Psoas muscle (tissue), 7 donors: ENCODE measurements at regions not wholly inside any gene's neighbourhood (a gene's known extent, or its start where the extent isn't known, plus 50 kb on each side); places are given as distances from the start of the nearest gene placed in this dataset.
A peak's percentile ranks its signal among the peaks of the same experiment; 100 is the strongest.
"Not testable (repeated sequence)": the region's sequence is repeated elsewhere in the genome, so short reads cannot be mapped to it uniquely, and the experiment has no call there.

Source experiments
- ATAC-seq, 4 donors: fragments of 200-7000 bp; cut with Tn5 transposase; one replicate each; pipeline ENCODE4 v1.9.1; 2020; ENCODE audit warnings: moderate library complexity in 3 of 4, mild to moderate bottlenecking in 2 of 4
- DNase-seq, 2 donors: peaks; one replicate each; pipeline ENCODE4 v3.0.0-alpha.2; 2020
- H3K27ac ChIP-seq: fragments of 200-600 bp; one replicate; pipeline ENCODE4 v1.8.0; 2022
- H3K27me3 ChIP-seq, 3 donors: fragments of 200-600 bp in 1 of 3; one replicate each; pipeline versions ENCODE4 v1.6.1 to v1.8.0; 2013 to 2022; ENCODE audit warnings: low read length in 2 of 3, mild to moderate bottlenecking in 2 of 3, moderate library complexity in 1 of 3; ENCODE audit not compliant: insufficient read depth in 3 of 3
- H3K36me3 ChIP-seq, 2 donors: fragments of 200-600 bp in 1 of 2; one replicate each; pipeline versions ENCODE4 v1.6.1 to v1.8.0; 2013 to 2022; ENCODE audit warnings: low read depth in 1 of 2, mild to moderate bottlenecking in 1 of 2, moderate library complexity in 1 of 2; ENCODE audit not compliant: insufficient read depth in 1 of 2
- H3K4me1 ChIP-seq: fragments of 200-600 bp; one replicate; pipeline ENCODE4 v1.8.0; 2022
- H3K4me3 ChIP-seq: fragments of 200-600 bp; one replicate; pipeline ENCODE4 v1.8.0; 2022; ENCODE audit warnings: mild to moderate bottlenecking
- H3K9me3 ChIP-seq: fragments of 200-600 bp; one replicate; pipeline ENCODE4 v1.8.0; 2022
- WGBS, 3 donors: extraction: QIAGEN DNeasy Blood & Tissue Kit; methylation state at CpG; one replicate each; pipeline versions ENCODE4 v1.1.6 to v1.1.7; 2013; 5-methylcytosine and 5-hydroxymethylcytosine counted together
- intact Hi-C, 2 donors: fragments of 100-400 bp; cut with DNase I; formaldehyde crosslinking; loops; one replicate each; pipeline versions ENCODE4 v1.11.0 to v1.14.2; 2022
- TF ChIP-seq, protein P1 (sequence below): fragments of 200-600 bp; IDR thresholded peaks from one replicate; pipeline ENCODE4 v1.8.0; 2022; ENCODE audit warnings: antibody characterized with exemption
- donor health status: healthy with polysubstance abuse.
- donor health status: DM: no; HTN: no; CAD: no; lungs with moderate emphysema.
- donor health status: Bipolar disorder and iron deficiency.
- donor health status: healthy.
- donor health status: DM: yes; HTN: yes; CAD: no.
- donor health status: DM: no; HTN: no; CAD: no.
- donor health status: DM: yes; HTN: yes; CAD: no.

- no peak overlapping the region for H3K4me3 ChIP-seq
- peaks cover 3% of the 10 kb centered on the region for H3K9me3 ChIP-seq
- intact Hi-C loops = no loop called here
- no peaks in the 10 kb centered on the region for H3K4me1 ChIP-seq
- no peak for ATAC-seq
- H3K36me3 ChIP-seq = no peaks in the 10 kb centered on the region
- TF ChIP-seq, protein P1, sequence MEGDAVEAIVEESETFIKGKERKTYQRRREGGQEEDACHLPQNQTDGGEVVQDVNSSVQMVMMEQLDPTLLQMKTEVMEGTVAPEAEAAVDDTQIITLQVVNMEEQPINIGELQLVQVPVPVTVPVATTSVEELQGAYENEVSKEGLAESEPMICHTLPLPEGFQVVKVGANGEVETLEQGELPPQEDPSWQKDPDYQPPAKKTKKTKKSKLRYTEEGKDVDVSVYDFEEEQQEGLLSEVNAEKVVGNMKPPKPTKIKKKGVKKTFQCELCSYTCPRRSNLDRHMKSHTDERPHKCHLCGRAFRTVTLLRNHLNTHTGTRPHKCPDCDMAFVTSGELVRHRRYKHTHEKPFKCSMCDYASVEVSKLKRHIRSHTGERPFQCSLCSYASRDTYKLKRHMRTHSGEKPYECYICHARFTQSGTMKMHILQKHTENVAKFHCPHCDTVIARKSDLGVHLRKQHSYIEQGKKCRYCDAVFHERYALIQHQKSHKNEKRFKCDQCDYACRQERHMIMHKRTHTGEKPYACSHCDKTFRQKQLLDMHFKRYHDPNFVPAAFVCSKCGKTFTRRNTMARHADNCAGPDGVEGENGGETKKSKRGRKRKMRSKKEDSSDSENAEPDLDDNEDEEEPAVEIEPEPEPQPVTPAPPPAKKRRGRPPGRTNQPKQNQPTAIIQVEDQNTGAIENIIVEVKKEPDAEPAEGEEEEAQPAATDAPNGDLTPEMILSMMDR = no peak
- no peak overlapping the region for H3K27ac ChIP-seq
- 47 to 53% (median 52%) methylated on average over 2 of the region's 2 CpGs for WGBS, 3 donors
- no peaks in the 10 kb centered on the region for H3K27me3 ChIP-seq
- no peak for DNase-seq
Observed at GRCh38 chr5:50501491-50502228, 60.6 kb upstream of the EMB start.

DNA sequence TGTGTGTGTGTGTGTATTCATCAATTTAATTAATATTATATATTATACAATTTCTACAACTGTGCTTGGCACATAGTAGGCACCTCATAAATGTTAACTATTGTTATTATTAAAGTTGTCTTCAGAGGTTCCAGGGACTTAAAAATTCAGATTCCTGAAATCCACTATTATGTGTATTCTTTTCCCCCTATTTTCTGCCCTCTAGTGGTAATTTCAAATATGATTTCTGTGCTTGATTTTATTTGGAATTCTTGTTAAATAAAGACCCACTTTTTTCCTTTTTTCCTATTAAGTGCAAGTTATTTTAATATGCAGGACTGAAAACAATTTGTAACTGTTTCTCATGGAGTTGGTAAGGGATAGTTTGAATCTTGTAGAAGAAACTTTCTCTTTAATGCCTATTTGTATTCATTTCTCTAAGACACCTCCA lies 72.0 kb upstream of the EMB start:
- H3K9me3 ChIP-seq, intact Hi-C loops, ATAC-seq, H3K27ac ChIP-seq, H3K36me3 ChIP-seq, H3K4me1 ChIP-seq, H3K4me3 ChIP-seq, DNase-seq, H3K27me3 ChIP-seq: not testable (repeated sequence)
- TF ChIP-seq, protein P1 = peak; percentile 10

- H3K4me1 ChIP-seq, H3K9me3 ChIP-seq, ATAC-seq, H3K27ac ChIP-seq, H3K27me3 ChIP-seq, H3K4me3 ChIP-seq, H3K36me3 ChIP-seq, DNase-seq, intact Hi-C loops: not testable (repeated sequence)
Observed at GRCh38 chr5:50521060-50521459, 80.0 kb upstream of the EMB start.

- H3K36me3 ChIP-seq, H3K9me3 ChIP-seq, H3K27me3 ChIP-seq, H3K4me1 ChIP-seq, H3K4me3 ChIP-seq, DNase-seq, H3K27ac ChIP-seq, ATAC-seq, intact Hi-C loops: not testable (repeated sequence)
- WGBS, 3 donors = 85 to 86% (median 85%) methylated on average over 3 of the region's 3 CpGs
Observed at GRCh38 chr5:50527514-50528060, 86.5 kb upstream of the EMB start.

DNA sequence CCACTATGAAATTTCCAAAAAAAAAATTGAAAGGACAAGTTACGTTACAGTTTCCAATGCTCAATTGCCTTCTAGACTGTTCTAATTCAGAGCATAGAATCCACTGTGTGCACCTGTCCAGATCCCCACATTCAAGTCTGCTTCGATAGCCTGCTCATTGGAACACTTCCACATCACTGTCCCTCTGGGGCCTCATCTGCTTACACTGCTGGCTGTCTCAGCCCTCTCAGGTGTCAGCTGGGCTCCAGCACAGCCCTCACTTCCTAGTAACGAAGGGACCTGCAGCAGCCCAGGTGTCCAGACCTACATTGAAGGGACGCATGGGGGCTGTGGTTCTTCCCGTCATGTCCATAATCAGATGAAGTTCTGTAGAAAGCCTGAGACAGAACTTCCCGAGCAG lies 94.3 kb upstream of the EMB start:
- DNase-seq (no peak), ATAC-seq (no peak)
- Histone ChIP-seq H3K36me3 (no peaks in the 10 kb centered on the region), H3K4me1 (no peaks in the 10 kb centered on the region), H3K27ac (no peak overlapping the region), H3K9me3 (no peaks in the 10 kb centered on the region), H3K4me3 (no peak overlapping the region), H3K27me3 (no peaks in the 10 kb centered on the region)
- TF ChIP-seq, protein P1 = no peak
- 67 to 72% (median 68%) methylated on average over 6 of the region's 6 CpGs for WGBS, 3 donors
- intact Hi-C loops = no loop called here

GRCh38 chr5:50537534-50537933 lies 96.4 kb upstream of the EMB start:
- H3K27me3 ChIP-seq, H3K4me1 ChIP-seq, H3K36me3 ChIP-seq, H3K9me3 ChIP-seq, DNase-seq, intact Hi-C loops, H3K27ac ChIP-seq, H3K4me3 ChIP-seq, ATAC-seq: not testable (repeated sequence)
- WGBS, 3 donors = 62 to 82% (median 68%) methylated on average over 1 of the region's 1 CpG
